ENCODE measurements at regions not wholly inside any gene's neighbourhood (a gene's known extent, or its start where the extent isn't known, plus 50 kb on each side); places are given as distances from the start of the nearest gene placed in this dataset.

DNA sequence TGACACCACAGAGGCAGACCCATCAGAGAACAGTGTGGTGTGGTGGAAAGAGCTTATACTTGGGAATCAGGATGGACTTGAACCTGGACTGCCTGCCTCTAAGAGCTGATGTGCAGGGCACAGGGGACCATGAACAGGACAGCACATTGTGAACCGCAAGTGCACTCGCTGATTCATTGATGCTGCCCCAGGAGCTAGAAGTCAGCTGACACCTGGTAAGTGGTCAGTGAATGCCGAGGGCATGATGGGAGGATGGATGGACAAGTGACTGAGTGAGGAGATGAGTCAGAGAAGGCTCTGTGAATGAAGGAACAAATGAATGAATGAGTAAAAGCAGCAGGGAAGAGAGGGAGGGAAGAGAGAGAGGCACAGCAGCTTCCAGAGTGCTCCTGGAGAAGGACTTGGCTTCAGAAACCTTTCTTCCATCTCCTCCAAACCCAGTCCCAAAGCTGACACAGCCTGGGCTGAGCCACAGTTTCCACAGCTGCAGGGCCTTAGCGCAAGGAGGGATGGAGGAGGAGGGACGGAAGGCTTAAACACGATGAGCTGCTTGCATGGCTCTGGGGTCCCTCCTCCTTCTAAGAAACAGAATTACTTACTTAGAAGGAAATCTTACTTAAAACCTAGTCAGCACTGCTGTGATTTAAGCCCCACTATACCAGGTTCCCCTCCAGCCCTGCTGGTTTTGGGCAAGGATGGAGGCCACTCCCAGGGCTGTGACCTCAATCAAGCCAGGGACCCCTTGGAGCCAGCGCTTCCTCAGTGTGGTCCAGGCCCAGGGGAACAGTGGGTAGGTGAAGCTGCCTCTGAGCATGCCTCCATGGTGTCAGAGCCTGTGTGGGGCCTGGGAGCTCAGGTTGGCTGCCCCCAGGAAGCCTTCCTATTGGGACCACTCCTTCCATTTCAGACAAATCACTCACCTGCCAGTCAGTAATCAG lies 184.6 kb downstream of the TMEM132E start:
- TF ChIP-seq, protein P1, sequence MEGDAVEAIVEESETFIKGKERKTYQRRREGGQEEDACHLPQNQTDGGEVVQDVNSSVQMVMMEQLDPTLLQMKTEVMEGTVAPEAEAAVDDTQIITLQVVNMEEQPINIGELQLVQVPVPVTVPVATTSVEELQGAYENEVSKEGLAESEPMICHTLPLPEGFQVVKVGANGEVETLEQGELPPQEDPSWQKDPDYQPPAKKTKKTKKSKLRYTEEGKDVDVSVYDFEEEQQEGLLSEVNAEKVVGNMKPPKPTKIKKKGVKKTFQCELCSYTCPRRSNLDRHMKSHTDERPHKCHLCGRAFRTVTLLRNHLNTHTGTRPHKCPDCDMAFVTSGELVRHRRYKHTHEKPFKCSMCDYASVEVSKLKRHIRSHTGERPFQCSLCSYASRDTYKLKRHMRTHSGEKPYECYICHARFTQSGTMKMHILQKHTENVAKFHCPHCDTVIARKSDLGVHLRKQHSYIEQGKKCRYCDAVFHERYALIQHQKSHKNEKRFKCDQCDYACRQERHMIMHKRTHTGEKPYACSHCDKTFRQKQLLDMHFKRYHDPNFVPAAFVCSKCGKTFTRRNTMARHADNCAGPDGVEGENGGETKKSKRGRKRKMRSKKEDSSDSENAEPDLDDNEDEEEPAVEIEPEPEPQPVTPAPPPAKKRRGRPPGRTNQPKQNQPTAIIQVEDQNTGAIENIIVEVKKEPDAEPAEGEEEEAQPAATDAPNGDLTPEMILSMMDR (conservative IDR thresholded peaks at IDR 0.05; ENCODE audit: low read depth, low read length) = no peak
- TF ChIP-seq EZH2 (IDR thresholded peaks at IDR 0.05; ENCODE audit: borderline replicate concordance, low read depth, low read length, poor library complexity, severe bottlenecking) = no peak

Measured in A673 (cell line).